H9 (cell line): ENCODE measurements at regions not wholly inside any gene's neighbourhood (a gene's known extent, or its start where the extent isn't known, plus 50 kb on each side); places are given as distances from the start of the nearest gene placed in this dataset.

ENCODE experiments used
- DNase-seq: peaks from one replicate; pipeline ENCODE4 v3.0.0-alpha.2; 2017
- H2AFZ ChIP-seq: one replicate; pipeline ENCODE4 v1.6.1; 2013; ENCODE audit warnings: mild to moderate bottlenecking, low read length, control low read depth, moderate library complexity
- H2AK5ac ChIP-seq: 2 replicates; pipeline ENCODE4 v1.6.1; 2013; ENCODE audit warnings: low read length, control low read depth, mixed read lengths; ENCODE audit not compliant: insufficient read length
- H2BK120ac ChIP-seq: one replicate; pipeline ENCODE4 v1.6.1; 2013; ENCODE audit warnings: low read depth, mild to moderate bottlenecking, low read length, control low read depth, inconsistent platforms; ENCODE audit not compliant: poor library complexity, severe bottlenecking
- H2BK12ac ChIP-seq: 2 replicates; pipeline ENCODE4 v1.6.1; 2013; ENCODE audit warnings: low read length, control low read depth, mixed read lengths, low read depth; ENCODE audit not compliant: insufficient read length
- H2BK15ac ChIP-seq: 2 replicates; pipeline ENCODE4 v1.6.1; 2013; ENCODE audit warnings: low read depth, low read length, control low read depth
- H2BK20ac ChIP-seq: one replicate; pipeline ENCODE4 v1.6.1; 2013; ENCODE audit warnings: low read depth, mild to moderate bottlenecking, low read length, control low read depth, inconsistent platforms; ENCODE audit not compliant: poor library complexity, severe bottlenecking
- H2BK5ac ChIP-seq: 2 replicates; pipeline ENCODE4 v1.6.1; 2013; ENCODE audit warnings: low read length, control low read depth, mixed read lengths; ENCODE audit not compliant: insufficient read length
- H3K14ac ChIP-seq: 2 replicates; pipeline ENCODE4 v1.6.1; 2013; ENCODE audit warnings: low read length, control low read depth; ENCODE audit not compliant: insufficient read depth
- H3K18ac ChIP-seq: 2 replicates; pipeline ENCODE4 v1.6.1; 2013; ENCODE audit warnings: low read depth, mild to moderate bottlenecking, mixed read lengths, low read length, control low read depth; ENCODE audit not compliant: insufficient read length
- H3K23ac ChIP-seq: 2 replicates; pipeline ENCODE4 v1.6.1; 2013; ENCODE audit warnings: low read length, control low read depth, mixed read lengths, low read depth; ENCODE audit not compliant: insufficient read length
- H3K23me2 ChIP-seq: 2 replicates; pipeline ENCODE4 v1.6.1; 2013; ENCODE audit warnings: low read depth, mild to moderate bottlenecking, mixed read lengths, low read length, control low read depth; ENCODE audit not compliant: insufficient read length, poor library complexity, severe bottlenecking
- H3K27ac ChIP-seq: 2 replicates; pipeline ENCODE4 v1.5.1; 2013; ENCODE audit warnings: low read length, control low read depth, mixed read lengths, low read depth; ENCODE audit not compliant: insufficient read length
- H3K27me3 ChIP-seq: 2 replicates; pipeline ENCODE4 v1.6.1; 2013; ENCODE audit warnings: low read length, control low read depth, inconsistent platforms; ENCODE audit not compliant: insufficient read depth
- H3K4ac ChIP-seq: 2 replicates; pipeline ENCODE4 v1.6.1; 2013; ENCODE audit warnings: low read depth, mild to moderate bottlenecking, control low read depth, inconsistent platforms, low read length, moderate library complexity
- H3K4me1 ChIP-seq: 2 replicates; pipeline ENCODE4 v1.6.1; 2013; ENCODE audit warnings: low read length, control low read depth, inconsistent platforms; ENCODE audit not compliant: insufficient read depth
- H3K4me2 ChIP-seq: 2 replicates; pipeline ENCODE4 v1.6.1; 2013; ENCODE audit warnings: low read length, control low read depth, mixed read lengths; ENCODE audit not compliant: insufficient read length, insufficient read depth
- H3K56ac ChIP-seq: 2 replicates; pipeline ENCODE4 v1.6.1; 2013; ENCODE audit warnings: low read depth, mild to moderate bottlenecking, mixed read lengths, low read length, control low read depth; ENCODE audit not compliant: insufficient read length
- H3K79me1 ChIP-seq: 2 replicates; pipeline ENCODE4 v1.6.1; 2013; ENCODE audit warnings: low read depth, mild to moderate bottlenecking, moderate library complexity, low read length, control low read depth, inconsistent platforms; ENCODE audit not compliant: insufficient read depth, poor library complexity, severe bottlenecking
- H3K79me2 ChIP-seq: 2 replicates; pipeline ENCODE4 v1.6.1; 2013; ENCODE audit warnings: low read length, control low read depth, inconsistent platforms; ENCODE audit not compliant: insufficient read depth
- H3K9ac ChIP-seq: 2 replicates; pipeline ENCODE4 v1.6.1; 2013; ENCODE audit warnings: low read length, control low read depth, mixed read lengths; ENCODE audit not compliant: insufficient read length; ENCODE audit errors: extremely low read depth
- H3K9me3 ChIP-seq: one replicate; pipeline ENCODE4 v1.6.1; 2013; ENCODE audit warnings: low read depth, low read length, inconsistent platforms; ENCODE audit not compliant: control insufficient read depth
- H3T11ph ChIP-seq: one replicate; pipeline ENCODE4 v1.6.1; 2013; ENCODE audit warnings: mild to moderate bottlenecking, low read length, control low read depth, inconsistent platforms
- H4K20me1 ChIP-seq: one replicate; pipeline ENCODE4 v1.6.1; 2013; ENCODE audit not compliant: control insufficient read depth, insufficient read length, insufficient read depth
- H4K5ac ChIP-seq: 2 replicates; pipeline ENCODE4 v1.6.1; 2013; ENCODE audit warnings: low read depth, mild to moderate bottlenecking, mixed read lengths, low read length, control low read depth; ENCODE audit not compliant: insufficient read length
- H4K8ac ChIP-seq: replicated peaks from 2 replicates; pipeline ENCODE4 v1.6.1; 2013; ENCODE audit warnings: low read length, control low read depth, mixed read lengths, low read depth; ENCODE audit not compliant: insufficient read length
- H4K91ac ChIP-seq: 2 replicates; pipeline ENCODE4 v1.6.1; 2013; ENCODE audit warnings: low read depth, mild to moderate bottlenecking, moderate library complexity, mixed read lengths, low read length, control low read depth; ENCODE audit not compliant: insufficient read length
- H3K27ac Mint-ChIP-seq, 3 experiments: 2 replicates in 2 of 3; 3 replicates in 1 of 3; pipeline ENCODE4 v1.8.0; 2020 to 2021; ENCODE audit warnings: mixed read lengths in 3 of 3, mild to moderate bottlenecking in 1 of 3, moderate library complexity in 1 of 3
- H3K27me3 Mint-ChIP-seq: 2 replicates; pipeline ENCODE4 v1.8.0; 2021; ENCODE audit warnings: low read depth, mild to moderate bottlenecking, moderate library complexity, mixed read lengths
- H3K36me3 Mint-ChIP-seq, 3 experiments: 2 replicates in 2 of 3; 3 replicates in 1 of 3; pipeline ENCODE4 v1.8.0; 2020 to 2021; ENCODE audit warnings: low read depth in 3 of 3, mixed read lengths in 3 of 3; ENCODE audit not compliant: insufficient read depth in 1 of 3
- H3K4me1 Mint-ChIP-seq, 2 experiments: 2 replicates each; pipeline ENCODE4 v1.8.0; 2020; ENCODE audit warnings: mixed read lengths in 2 of 2
- H3K4me3 Mint-ChIP-seq, 2 experiments: 2 replicates in 1 of 2; 3 replicates in 1 of 2; pipeline ENCODE4 v1.8.0; 2020 to 2021; ENCODE audit warnings: mild to moderate bottlenecking in 2 of 2, mixed read lengths in 2 of 2, moderate library complexity in 1 of 2
- H3K9me3 Mint-ChIP-seq, 2 experiments: 2 replicates in 1 of 2; 3 replicates in 1 of 2; pipeline ENCODE4 v1.8.0; 2020; ENCODE audit warnings: mild to moderate bottlenecking in 2 of 2, mixed read lengths in 2 of 2, moderate library complexity in 1 of 2
- WGBS: extraction: QIAGEN DNeasy Blood & Tissue Kit; methylation state at CpG from one replicate; pipeline ENCODE4 v1.1.7; 2013; ENCODE audit warnings: missing lambda C conversion rate, low lambda C conversion rate, mixed read lengths; ENCODE audit not compliant: insufficient read length; ENCODE audit errors: extremely low coverage; 5-methylcytosine and 5-hydroxymethylcytosine counted together
- TF ChIP-seq, protein P1 (sequence below): fragments of 200-600 bp; sonication (generic); conservative IDR thresholded peaks from 3 replicates; pipeline ENCODE4 v1.8.0; 2021; ENCODE audit warnings: antibody characterized with exemption, mild to moderate bottlenecking

DNA sequence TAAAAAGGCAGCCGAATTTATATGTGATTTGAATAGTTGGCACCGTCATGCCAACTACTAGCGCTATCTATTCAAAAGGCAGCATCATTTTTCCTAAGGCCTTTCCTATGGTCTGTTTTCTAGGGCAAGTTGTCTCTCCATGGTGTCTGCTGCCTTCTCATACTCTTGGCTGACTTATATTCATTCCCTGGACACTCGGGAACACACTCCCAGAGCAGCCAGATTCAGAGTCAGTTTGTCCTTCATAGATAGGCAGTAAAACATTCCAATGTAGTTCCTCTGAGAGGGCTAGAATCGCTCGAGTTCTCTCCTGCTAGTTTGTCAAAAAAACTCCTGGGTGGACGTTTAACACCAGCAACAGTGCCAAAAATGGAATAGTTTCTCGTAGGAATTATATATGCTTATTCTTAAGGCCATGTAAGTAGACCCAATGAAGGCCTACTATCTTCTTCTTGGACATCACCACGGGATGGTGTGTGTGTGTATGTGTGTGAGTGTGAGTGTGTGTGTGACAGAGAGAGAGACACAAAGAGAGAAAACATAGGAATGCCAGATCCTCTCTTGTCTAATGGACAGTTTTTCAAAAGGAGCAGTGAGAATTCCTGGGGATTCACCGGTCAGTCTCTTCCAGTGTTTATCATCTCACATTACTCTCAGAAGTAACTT is 129.3 kb upstream of the CTAGE1 start:
- Mint-ChIP-seq H3K9me3 (no peaks in the 10 kb centered on the region), H3K27ac (no peak overlapping the region), H3K4me1 (peaks cover 5 to 11% of the 10 kb centered on the region in 2 experiments; a peak in 3 of 4 replicates), H3K27me3 (no peaks in the 10 kb centered on the region; the same call in 1 of the 2 replicates), H3K36me3 (no peaks in the 10 kb centered on the region), H3K4me3 (no peak overlapping the region)
- no peak overlapping the region for H2AK5ac ChIP-seq
- no peak overlapping the region for H3K9ac ChIP-seq
- no CpG with 5 or more reads among the region's 10 CpGs for WGBS
- no peak overlapping the region for H2BK20ac ChIP-seq
- no peaks in the 10 kb centered on the region for H3K4me1 ChIP-seq
- H3K23ac ChIP-seq: no peak overlapping the region
- no peak overlapping the region for H3K56ac ChIP-seq
- no peak overlapping the region for H3K14ac ChIP-seq
- no peaks in the 10 kb centered on the region for H3K9me3 ChIP-seq
- no peak overlapping the region for H3K4me2 ChIP-seq
- H2BK120ac ChIP-seq: no peak overlapping the region
- H3K27me3 ChIP-seq: no peaks in the 10 kb centered on the region; the same call in 1 of the 2 replicates
- H3T11ph ChIP-seq: no peak overlapping the region
- no peak overlapping the region for H4K5ac ChIP-seq
- TF ChIP-seq, protein P1, sequence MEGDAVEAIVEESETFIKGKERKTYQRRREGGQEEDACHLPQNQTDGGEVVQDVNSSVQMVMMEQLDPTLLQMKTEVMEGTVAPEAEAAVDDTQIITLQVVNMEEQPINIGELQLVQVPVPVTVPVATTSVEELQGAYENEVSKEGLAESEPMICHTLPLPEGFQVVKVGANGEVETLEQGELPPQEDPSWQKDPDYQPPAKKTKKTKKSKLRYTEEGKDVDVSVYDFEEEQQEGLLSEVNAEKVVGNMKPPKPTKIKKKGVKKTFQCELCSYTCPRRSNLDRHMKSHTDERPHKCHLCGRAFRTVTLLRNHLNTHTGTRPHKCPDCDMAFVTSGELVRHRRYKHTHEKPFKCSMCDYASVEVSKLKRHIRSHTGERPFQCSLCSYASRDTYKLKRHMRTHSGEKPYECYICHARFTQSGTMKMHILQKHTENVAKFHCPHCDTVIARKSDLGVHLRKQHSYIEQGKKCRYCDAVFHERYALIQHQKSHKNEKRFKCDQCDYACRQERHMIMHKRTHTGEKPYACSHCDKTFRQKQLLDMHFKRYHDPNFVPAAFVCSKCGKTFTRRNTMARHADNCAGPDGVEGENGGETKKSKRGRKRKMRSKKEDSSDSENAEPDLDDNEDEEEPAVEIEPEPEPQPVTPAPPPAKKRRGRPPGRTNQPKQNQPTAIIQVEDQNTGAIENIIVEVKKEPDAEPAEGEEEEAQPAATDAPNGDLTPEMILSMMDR: no peak
- H4K8ac ChIP-seq: no peak overlapping the region
- H3K4ac ChIP-seq: no peak overlapping the region
- H3K79me1 ChIP-seq: no peaks in the 10 kb centered on the region
- H2BK5ac ChIP-seq: no peak overlapping the region
- no peaks in the 10 kb centered on the region for H3K23me2 ChIP-seq
- no peak overlapping the region for H2AFZ ChIP-seq
- H4K20me1 ChIP-seq: no peaks in the 10 kb centered on the region
- DNase-seq: no peak
- H2BK15ac ChIP-seq: no peak overlapping the region
- H3K79me2 ChIP-seq: no peaks in the 10 kb centered on the region
- no peak overlapping the region for H4K91ac ChIP-seq
- no peak overlapping the region for H3K27ac ChIP-seq
- no peak overlapping the region for H3K18ac ChIP-seq
- H2BK12ac ChIP-seq: no peak overlapping the region
